ENCODE measurements at regions not wholly inside any gene's neighbourhood (a gene's known extent, or its start where the extent isn't known, plus 50 kb on each side); places are given as distances from the start of the nearest gene placed in this dataset.
"Not testable (repeated sequence)": the region's sequence is repeated elsewhere in the genome, so short reads cannot be mapped to it uniquely, and the experiment has no call there.

GRCh38 chr9:108743901-108744371, 111.8 kb downstream of the ACTL7B start:
- Histone ChIP-seq H3K27me3 (no peaks in the 10 kb centered on the region), H3K4me3 (no peak overlapping the region), H3K9me3 (no peaks in the 10 kb centered on the region), H3K4me1 (peaks cover 0 to 9% (median 0%) of the 10 kb centered on the region in 4 donors), H3K27ac (no peak overlapping the region), H3K36me3 (no peaks in the 10 kb centered on the region)
- DNase-seq (no peak), ATAC-seq (peak in 1 of 4 donors; percentile 20)
- intact Hi-C loops (cut with DNase I) = no loop called here
- 57% methylated on average over 3 of the region's 6 CpGs for WGBS (ENCODE audit: insufficient coverage, low coverage, low lambda C conversion rate, missing lambda C conversion rate)
- no peak for TF ChIP-seq POLR2A (IDR thresholded peaks at IDR 0.05)
- TF ChIP-seq, protein P1, sequence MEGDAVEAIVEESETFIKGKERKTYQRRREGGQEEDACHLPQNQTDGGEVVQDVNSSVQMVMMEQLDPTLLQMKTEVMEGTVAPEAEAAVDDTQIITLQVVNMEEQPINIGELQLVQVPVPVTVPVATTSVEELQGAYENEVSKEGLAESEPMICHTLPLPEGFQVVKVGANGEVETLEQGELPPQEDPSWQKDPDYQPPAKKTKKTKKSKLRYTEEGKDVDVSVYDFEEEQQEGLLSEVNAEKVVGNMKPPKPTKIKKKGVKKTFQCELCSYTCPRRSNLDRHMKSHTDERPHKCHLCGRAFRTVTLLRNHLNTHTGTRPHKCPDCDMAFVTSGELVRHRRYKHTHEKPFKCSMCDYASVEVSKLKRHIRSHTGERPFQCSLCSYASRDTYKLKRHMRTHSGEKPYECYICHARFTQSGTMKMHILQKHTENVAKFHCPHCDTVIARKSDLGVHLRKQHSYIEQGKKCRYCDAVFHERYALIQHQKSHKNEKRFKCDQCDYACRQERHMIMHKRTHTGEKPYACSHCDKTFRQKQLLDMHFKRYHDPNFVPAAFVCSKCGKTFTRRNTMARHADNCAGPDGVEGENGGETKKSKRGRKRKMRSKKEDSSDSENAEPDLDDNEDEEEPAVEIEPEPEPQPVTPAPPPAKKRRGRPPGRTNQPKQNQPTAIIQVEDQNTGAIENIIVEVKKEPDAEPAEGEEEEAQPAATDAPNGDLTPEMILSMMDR (IDR thresholded peaks at IDR 0.05) = no peak

DNA sequence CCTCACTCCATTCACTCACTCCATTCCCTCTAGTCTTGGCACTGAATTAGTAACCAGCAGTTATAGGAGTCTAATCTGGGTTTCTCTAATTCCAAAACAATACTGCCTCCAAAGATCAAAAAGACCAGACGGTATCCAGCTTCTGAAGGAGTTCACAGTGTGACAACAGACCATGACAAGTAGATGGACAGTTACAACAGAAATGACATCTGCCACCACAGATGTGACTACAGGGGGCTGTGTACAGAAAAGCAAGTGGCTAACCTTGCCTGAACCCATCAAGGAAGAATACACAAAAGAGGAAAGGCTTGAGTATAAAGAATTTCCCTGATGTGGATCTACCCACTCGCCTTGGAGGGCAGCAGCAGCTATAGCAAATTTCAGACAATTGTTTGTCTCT, 112.4 kb downstream of the ACTL7B start:
- Histone ChIP-seq H3K9me3 (no peaks in the 10 kb centered on the region), H3K4me3 (no peak overlapping the region), H3K27ac (no peak overlapping the region), H3K27me3 (no peaks in the 10 kb centered on the region), H3K4me1 (peaks cover 0 to 9% (median 0%) of the 10 kb centered on the region in 4 donors), H3K36me3 (no peaks in the 10 kb centered on the region)
- 28% methylated on average over 2 of the region's 2 CpGs for WGBS (ENCODE audit: insufficient coverage, low coverage, low lambda C conversion rate, missing lambda C conversion rate)
- ATAC-seq = no peak
- TF ChIP-seq, protein P1 (IDR thresholded peaks at IDR 0.05) = no peak
- no peak for TF ChIP-seq POLR2A (IDR thresholded peaks at IDR 0.05)
- no peak for DNase-seq
- intact Hi-C loops (cut with DNase I) = no loop called here

GRCh38 chr9:108742191-108742590, 113.6 kb downstream of the ACTL7B start:
- ATAC-seq (no peak), DNase-seq (no peak)
- TF ChIP-seq, protein P1 (IDR thresholded peaks at IDR 0.05) = no peak
- TF ChIP-seq POLR2A (IDR thresholded peaks at IDR 0.05) = no peak
- H3K27ac ChIP-seq = no peak overlapping the region
- no peaks in the 10 kb centered on the region for H3K36me3 ChIP-seq
- no peak overlapping the region for H3K4me3 ChIP-seq
- H3K27me3 ChIP-seq = no peaks in the 10 kb centered on the region
- peaks cover 0 to 6% (median 0%) of the 10 kb centered on the region in 4 donors for H3K4me1 ChIP-seq
- WGBS (ENCODE audit: insufficient coverage, low coverage, low lambda C conversion rate, missing lambda C conversion rate) = 86% methylated on average over 4 of the region's 5 CpGs
- intact Hi-C loops (cut with DNase I) = no loop called here
- no peaks in the 10 kb centered on the region for H3K9me3 ChIP-seq

GRCh38 chr9:108731292-108731691, 124.5 kb downstream of the ACTL7B start:
- H3K36me3 ChIP-seq; H3K27me3 ChIP-seq; H3K9me3 ChIP-seq; DNase-seq; intact Hi-C loops (cut with DNase I); H3K27ac ChIP-seq; H3K4me1 ChIP-seq; H3K4me3 ChIP-seq; ATAC-seq: not testable (repeated sequence)
- 19% methylated on average over 1 of the region's 1 CpG for WGBS (ENCODE audit: insufficient coverage, low coverage, low lambda C conversion rate, missing lambda C conversion rate)

- DNase-seq (no peak), ATAC-seq (peak in 1 of 4 donors; percentile 40)
- no peak overlapping the region for H3K4me3 ChIP-seq
- intact Hi-C loops (cut with DNase I) = no loop called here
- WGBS (ENCODE audit: insufficient coverage, low coverage, low lambda C conversion rate, missing lambda C conversion rate) = no CpG with 5 or more reads among the region's 2 CpGs
- no peaks in the 10 kb centered on the region for H3K27me3 ChIP-seq
- no peak overlapping the region for H3K27ac ChIP-seq
- TF ChIP-seq POLR2A (IDR thresholded peaks at IDR 0.05) = no peak
- TF ChIP-seq, protein P1 (IDR thresholded peaks at IDR 0.05) = no peak
- H3K4me1 ChIP-seq = no peaks in the 10 kb centered on the region
- no peaks in the 10 kb centered on the region for H3K9me3 ChIP-seq
- H3K36me3 ChIP-seq = no peaks in the 10 kb centered on the region
These were observed 128.1 kb downstream of the ACTL7B start for GRCh38 chr9:108727580-108728111.

Data from right lobe of liver (tissue), 6 donors.